Psoas muscle (tissue), 7 donors: ENCODE measurements at regions not wholly inside any gene's neighbourhood (a gene's known extent, or its start where the extent isn't known, plus 50 kb on each side); places are given as distances from the start of the nearest gene placed in this dataset.

ENCODE experiments used
- ATAC-seq, 4 donors: fragments of 200-7000 bp; cut with Tn5 transposase; one replicate each; pipeline ENCODE4 v1.9.1; 2020; ENCODE audit warnings: moderate library complexity in 3 of 4, mild to moderate bottlenecking in 2 of 4
- DNase-seq, 2 donors: peaks; one replicate each; pipeline ENCODE4 v3.0.0-alpha.2; 2020
- H3K27ac ChIP-seq: fragments of 200-600 bp; one replicate; pipeline ENCODE4 v1.8.0; 2022
- H3K27me3 ChIP-seq, 3 donors: fragments of 200-600 bp in 1 of 3; one replicate each; pipeline versions ENCODE4 v1.6.1 to v1.8.0; 2013 to 2022; ENCODE audit warnings: low read length in 2 of 3, mild to moderate bottlenecking in 2 of 3, moderate library complexity in 1 of 3; ENCODE audit not compliant: insufficient read depth in 3 of 3
- H3K36me3 ChIP-seq, 2 donors: fragments of 200-600 bp in 1 of 2; one replicate each; pipeline versions ENCODE4 v1.6.1 to v1.8.0; 2013 to 2022; ENCODE audit warnings: low read depth in 1 of 2, mild to moderate bottlenecking in 1 of 2, moderate library complexity in 1 of 2; ENCODE audit not compliant: insufficient read depth in 1 of 2
- H3K4me1 ChIP-seq: fragments of 200-600 bp; one replicate; pipeline ENCODE4 v1.8.0; 2022
- H3K4me3 ChIP-seq: fragments of 200-600 bp; one replicate; pipeline ENCODE4 v1.8.0; 2022; ENCODE audit warnings: mild to moderate bottlenecking
- H3K9me3 ChIP-seq: fragments of 200-600 bp; one replicate; pipeline ENCODE4 v1.8.0; 2022
- CTCF ChIP-seq: fragments of 200-600 bp; IDR thresholded peaks from one replicate; pipeline ENCODE4 v1.8.0; 2022; ENCODE audit warnings: antibody characterized with exemption
- WGBS, 3 donors: extraction: QIAGEN DNeasy Blood & Tissue Kit; methylation state at CpG; one replicate each; pipeline versions ENCODE4 v1.1.6 to v1.1.7; 2013; 5-methylcytosine and 5-hydroxymethylcytosine counted together
- intact Hi-C, 2 donors: fragments of 100-400 bp; cut with DNase I; formaldehyde crosslinking; loops; one replicate each; pipeline versions ENCODE4 v1.11.0 to v1.14.2; 2022
- donor health status: healthy with polysubstance abuse.
- donor health status: DM: no; HTN: no; CAD: no; lungs with moderate emphysema.
- donor health status: Bipolar disorder and iron deficiency.
- donor health status: healthy.
- donor health status: DM: yes; HTN: yes; CAD: no.
- donor health status: DM: no; HTN: no; CAD: no.
- donor health status: DM: yes; HTN: yes; CAD: no.

GRCh38 chr12:69136931-69137613, 102.3 kb upstream of the CPSF6 start:
- Histone ChIP-seq H3K4me1 (no peaks in the 10 kb centered on the region), H3K36me3 (no peaks in the 10 kb centered on the region), H3K27ac (no peak overlapping the region), H3K9me3 (peaks cover 7% of the 10 kb centered on the region), H3K4me3 (no peak overlapping the region), H3K27me3 (no peaks in the 10 kb centered on the region)
- ATAC-seq (no peak), DNase-seq (no peak)
- 82 to 91% (median 86%) methylated on average over 2 of the region's 2 CpGs for WGBS, 3 donors
- no peak for TF ChIP-seq CTCF
- intact Hi-C loops = no loop called here

GRCh38 chr12:69141074-69141473, 98.3 kb upstream of the CPSF6 start:
- WGBS, 3 donors = 61 to 79% (median 64%) methylated on average over 2 of the region's 2 CpGs
- no peak for DNase-seq

GRCh38 chr12:69149270-69149669, 90.1 kb upstream of the CPSF6 start:
- DNase-seq = no peak
- ATAC-seq = no peak
- H3K9me3 ChIP-seq = no peaks in the 10 kb centered on the region
- 21 to 31% (median 31%) methylated on average over 2 of the region's 2 CpGs for WGBS, 3 donors
- intact Hi-C loops = no loop called here
- H3K27me3 ChIP-seq = no peaks in the 10 kb centered on the region
- H3K27ac ChIP-seq = no peak overlapping the region
- no peak for TF ChIP-seq CTCF
- H3K36me3 ChIP-seq = no peaks in the 10 kb centered on the region
- H3K4me3 ChIP-seq = no peak overlapping the region
- no peaks in the 10 kb centered on the region for H3K4me1 ChIP-seq

More at GRCh38 chr12:69141074-69141473, 98.3 kb upstream of the CPSF6 start:
- TF ChIP-seq CTCF = no peak
- Histone ChIP-seq H3K36me3 (no peaks in the 10 kb centered on the region), H3K27me3 (no peaks in the 10 kb centered on the region), H3K9me3 (peaks cover 7% of the 10 kb centered on the region), H3K27ac (no peak overlapping the region), H3K4me1 (no peaks in the 10 kb centered on the region), H3K4me3 (no peak overlapping the region)
- intact Hi-C loops = no loop called here
- ATAC-seq = no peak

- Histone ChIP-seq H3K4me1 (no peaks in the 10 kb centered on the region), H3K9me3 (no peaks in the 10 kb centered on the region), H3K4me3 (no peak overlapping the region), H3K36me3 (no peaks in the 10 kb centered on the region), H3K27ac (no peak overlapping the region), H3K27me3 (no peaks in the 10 kb centered on the region)
- DNase-seq = no peak
- ATAC-seq = no peak
- no peak for TF ChIP-seq CTCF
- intact Hi-C loops = no loop called here
- 49 to 82% (median 60%) methylated on average over 4 of the region's 4 CpGs for WGBS, 3 donors
Measured at GRCh38 chr12:69150083-69150795, 89.1 kb upstream of the CPSF6 start.
